HG03442 (cell line): ENCODE measurements at regions not wholly inside any gene's neighbourhood (a gene's known extent, or its start where the extent isn't known, plus 50 kb on each side); places are given as distances from the start of the nearest gene placed in this dataset.

Source experiments
- ATAC-seq: cut with Tn5 transposase; IDR thresholded peaks from one replicate; pipeline ENCODE4 v1.9.1; 2021; ENCODE audit warnings: mild to moderate bottlenecking, moderate library complexity; ENCODE audit not compliant: unreplicated experiment

DNA sequence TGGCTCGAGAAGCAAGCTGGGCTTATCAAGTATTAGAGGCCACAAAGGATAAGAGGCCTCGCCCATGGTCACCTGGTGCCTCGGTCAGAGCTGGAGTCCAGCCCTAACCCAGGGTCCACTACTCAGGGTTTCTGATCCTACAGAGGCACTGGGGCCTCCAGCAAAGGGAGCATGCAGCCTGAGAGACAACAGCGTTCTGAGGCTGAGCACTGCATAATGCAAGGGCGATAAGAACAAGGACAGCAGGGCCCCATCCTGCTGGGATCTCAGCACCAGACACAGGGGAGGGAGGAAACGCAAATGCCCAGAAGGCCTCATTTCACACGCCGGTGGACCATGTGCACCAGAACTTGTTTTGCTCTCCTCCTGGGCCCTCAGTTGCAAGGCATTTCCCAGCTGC is 63.0 kb downstream of the C5orf15 start:
- ATAC-seq: no peak

DNA sequence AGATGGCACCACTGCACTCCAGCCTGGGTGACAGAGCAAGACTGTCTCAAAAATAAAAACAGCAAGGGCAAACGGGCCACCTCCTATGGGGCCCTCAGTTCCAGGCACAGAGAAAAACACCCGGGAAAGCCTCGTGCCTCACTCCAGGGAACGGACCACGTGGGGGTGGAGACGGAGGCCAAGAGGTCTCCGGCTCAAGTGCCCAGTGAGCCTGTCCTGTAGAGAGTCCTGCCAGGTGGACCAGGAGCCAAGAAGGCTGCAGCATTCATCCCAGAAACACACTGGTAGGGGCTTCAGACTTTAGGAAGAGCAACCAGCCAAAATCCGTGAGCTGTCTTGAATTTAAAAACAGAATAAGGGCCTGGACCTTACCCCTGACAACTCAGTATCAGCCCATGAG is 63.8 kb downstream of the C5orf15 start:
- ATAC-seq: no peak

DNA sequence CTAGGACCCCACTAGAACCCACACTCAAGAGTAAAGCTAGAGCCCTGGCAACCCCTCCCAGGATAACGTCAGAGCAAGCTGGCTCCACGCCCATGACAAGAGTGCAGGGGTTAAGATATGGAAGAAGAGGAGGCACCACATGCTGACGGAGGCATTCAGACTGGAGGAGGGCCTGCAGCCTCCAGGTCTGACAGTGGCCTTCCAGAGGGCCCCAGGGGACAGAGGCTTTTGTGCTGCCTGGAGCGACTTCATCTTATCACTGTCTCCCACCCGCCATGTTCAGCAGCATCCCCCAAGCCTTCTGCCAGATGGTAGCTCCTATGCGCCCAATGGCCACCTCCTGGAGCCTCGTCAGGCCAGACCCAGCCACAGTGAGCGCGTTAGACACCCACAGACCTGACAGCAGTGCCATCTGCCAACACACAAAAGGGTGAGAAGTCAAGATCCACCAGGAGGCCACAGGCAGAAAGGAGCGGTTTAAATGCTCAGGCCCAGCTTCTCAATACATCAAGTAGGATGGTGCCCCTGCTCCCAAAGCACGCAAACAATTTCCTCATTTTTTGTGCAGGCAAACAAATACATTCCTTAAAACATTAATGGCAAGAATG is 65.8 kb downstream of the C5orf15 start:
- no peak for ATAC-seq

DNA sequence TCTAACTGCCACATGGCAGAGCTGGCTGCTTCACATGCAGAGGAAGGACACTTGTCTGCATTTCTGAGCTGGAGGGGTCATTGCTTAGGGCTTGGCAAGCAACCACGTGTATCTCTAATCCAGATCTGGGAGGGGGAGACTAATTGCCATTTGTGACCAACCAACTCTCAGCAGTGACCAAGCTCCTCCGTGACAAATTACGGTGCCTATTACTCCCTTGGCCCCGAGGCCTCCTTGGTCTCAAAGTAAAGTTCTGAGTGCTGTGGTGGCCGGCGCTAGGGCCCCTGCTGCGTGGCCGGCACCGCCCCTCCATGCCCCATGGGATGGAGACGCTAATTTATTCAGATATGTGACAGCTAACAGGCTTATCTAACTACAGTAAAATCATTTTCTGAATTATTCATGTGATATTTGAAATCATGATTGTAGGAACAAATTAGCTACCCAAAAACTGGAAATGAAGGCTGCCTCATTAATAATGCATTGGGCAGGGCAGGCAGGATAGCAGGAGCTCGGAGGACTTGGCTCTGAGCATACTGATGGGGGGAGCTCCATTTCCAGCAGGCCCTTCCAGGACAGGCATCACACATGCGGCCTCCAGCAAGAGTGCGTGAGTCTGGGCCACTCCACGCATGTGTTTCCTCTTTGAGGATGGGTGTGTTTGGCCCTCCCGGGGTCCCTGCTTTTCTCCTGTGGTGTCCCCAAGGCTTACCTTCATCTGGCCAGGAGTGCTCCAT is 67.7 kb downstream of the C5orf15 start:
- no peak for ATAC-seq

DNA sequence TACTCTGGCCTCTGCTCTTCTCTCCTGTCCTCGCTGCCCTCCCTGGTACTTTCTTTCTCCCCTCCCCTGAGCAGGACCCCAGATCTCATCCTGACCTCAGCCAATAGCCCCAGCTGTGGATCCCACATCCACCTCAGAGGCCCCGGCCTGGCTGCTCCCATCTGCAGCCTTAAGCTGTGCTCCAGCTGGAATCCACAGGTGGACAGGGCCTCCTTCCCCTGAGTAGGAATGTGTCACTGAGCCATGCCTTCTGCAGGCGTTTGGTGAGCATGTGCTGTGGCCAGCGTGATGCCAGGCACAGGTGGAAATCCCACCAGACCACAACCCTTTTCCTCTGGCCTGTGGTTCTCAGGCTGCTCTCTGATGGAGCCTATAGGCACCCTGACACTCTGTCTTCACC is 68.9 kb downstream of the C5orf15 start:
- no peak for ATAC-seq

DNA sequence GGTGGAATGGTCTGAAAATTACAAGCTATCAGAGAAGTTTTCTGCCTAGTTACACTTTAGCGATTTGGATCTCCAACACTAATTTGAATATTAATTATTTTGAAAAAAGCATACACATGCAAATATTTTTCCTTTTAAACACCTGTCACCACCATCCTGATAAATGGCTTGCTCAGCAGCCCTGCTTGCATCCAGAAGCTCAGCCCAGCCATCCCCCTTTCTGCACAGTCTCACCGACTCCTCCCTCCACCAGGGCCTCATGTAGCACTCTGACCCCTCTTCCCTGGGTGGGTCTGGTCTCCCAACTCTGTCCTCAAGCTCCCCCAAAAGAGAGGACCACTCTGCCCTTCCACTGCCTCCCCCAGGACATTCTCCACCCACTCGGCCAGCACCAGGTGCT is 70.0 kb downstream of the C5orf15 start:
- no peak for ATAC-seq

DNA sequence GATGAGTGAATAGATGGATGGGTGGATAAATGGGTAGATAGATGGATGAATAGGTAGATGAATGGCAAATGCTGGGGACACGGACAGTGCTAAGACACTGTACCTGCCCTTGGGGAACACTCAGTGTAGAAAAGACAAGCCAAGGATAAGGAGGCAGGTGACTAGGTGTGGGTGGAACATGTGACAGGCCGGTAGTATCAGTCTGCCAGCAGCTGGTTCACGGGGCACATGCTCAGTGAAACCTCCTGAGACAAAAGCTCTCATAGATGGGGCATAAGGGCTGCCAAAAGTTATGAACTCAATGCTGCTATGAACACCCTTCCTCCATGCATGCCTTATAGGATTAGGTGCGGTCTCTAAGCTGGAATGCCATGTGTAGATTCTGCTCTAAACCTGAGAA is 71.0 kb downstream of the C5orf15 start:
- no peak for ATAC-seq

DNA sequence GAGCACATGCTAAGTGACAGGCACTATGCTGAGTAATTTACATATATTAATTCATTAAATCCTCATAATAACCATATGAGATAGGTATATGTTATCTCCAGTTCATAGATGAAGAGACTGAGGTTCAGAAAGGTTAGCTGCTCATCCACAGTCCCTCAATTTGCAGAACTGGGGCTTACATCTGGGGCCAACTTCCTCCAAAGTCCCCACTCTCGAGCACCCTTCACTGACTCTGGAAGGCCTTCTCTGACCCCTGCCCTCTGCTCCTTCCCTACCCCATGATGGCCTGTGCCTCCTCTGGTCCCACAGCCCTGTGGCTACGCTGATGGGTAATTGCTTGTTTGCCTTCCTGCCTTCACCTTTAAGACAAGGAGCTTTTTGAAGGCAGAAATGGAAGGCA is 71.6 kb downstream of the C5orf15 start:
- ATAC-seq: no peak

DNA sequence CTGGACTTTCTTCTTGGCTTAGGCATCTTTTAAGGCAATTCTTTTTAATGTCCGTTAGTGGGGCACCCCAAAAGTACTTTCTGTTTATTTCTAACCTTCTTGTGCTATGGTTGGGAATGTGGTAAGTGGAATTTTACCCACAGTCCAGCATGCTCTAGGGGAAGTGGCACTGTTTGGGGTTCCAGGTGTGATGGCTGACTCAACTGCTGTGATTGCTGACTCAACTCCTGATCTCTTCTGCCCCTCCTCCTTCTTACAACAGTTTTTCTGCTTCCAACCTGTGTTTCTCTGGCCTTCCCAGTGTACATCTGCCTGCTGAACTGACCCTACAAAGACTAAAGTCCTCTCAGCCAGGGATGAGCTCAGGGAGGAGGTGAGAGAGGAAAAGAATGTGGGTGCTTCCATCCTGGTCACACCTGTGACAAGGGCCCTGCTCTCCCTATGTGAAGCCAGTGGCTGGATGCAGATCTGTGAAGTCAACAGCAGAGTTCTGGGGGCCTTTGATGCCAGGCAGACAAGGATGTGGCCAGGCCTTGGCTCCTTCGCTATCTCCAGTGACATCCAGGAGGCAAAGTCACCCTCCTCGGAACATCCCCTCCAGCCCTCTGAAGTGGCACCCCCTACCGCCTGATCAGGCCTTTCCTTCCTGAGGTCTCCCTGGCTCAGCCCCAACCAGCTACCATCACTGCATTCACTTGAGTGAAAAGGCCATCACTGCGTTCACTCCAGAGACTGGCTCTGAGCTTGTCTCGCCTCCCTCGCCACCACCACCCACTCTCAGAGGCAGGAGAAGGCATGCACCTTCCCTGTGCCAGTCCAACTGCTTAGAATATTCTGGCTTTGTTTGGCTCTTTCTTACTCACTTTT is 72.2 kb downstream of the C5orf15 start:
- ATAC-seq: no peak

DNA sequence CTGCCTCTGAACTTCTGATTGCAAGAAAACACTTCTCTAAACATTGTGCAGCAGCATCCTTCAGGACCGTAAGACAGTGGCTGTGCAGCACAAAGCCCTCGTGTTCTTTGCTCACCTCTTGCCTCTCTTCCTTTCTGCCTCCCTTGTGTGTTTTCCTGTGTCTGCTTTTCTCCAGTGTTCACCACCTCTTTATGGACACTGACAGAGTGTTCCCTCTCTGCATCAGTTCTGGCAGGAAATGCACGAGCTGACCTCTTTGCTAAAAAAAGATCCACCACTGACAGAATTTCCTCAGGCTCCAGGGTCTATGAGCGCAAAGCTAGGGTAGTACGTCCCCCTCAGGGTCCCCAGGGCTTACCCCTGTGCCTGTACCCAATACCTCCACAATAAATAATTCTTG is 74.3 kb downstream of the C5orf15 start:
- no peak for ATAC-seq

DNA sequence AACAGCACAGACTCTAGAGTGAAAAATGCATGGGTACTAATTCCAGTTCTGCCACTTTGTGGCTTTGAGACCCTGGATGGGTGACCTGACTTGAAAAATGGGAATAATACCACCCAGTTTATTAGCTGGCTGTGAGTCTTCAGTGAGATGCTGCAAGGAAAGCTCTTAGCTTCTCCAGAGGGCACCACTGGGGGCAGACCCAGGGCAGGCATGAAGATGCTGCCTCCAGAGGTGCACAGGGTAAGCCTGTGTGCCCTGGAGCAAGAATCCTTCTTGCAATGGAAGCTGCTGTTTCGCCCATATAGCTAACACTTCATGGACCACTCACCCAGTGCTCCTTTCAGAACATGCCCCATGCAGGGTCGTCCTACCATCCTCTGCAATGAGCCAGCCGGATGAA is 75.7 kb downstream of the C5orf15 start:
- no peak for ATAC-seq

DNA sequence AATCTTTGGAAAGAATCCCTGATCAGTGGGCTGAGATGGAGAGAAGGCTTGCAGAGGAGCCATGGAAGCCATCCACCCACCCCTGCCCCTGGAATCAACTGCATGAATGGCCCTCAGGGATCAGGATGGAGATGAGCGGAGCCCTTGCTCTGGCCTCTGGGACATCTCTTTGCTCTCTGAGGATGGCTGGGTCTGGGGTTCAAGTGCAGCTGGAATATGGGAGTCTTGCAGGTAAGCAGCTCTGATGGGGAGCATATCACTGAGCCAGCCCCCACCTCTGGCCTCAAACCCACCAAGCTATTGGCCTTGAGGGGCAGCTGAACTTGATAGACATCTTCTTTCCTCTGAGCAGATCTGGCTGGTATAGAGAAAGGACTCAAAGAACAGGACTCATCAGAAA is 76.1 kb downstream of the C5orf15 start:
- ATAC-seq: no peak

DNA sequence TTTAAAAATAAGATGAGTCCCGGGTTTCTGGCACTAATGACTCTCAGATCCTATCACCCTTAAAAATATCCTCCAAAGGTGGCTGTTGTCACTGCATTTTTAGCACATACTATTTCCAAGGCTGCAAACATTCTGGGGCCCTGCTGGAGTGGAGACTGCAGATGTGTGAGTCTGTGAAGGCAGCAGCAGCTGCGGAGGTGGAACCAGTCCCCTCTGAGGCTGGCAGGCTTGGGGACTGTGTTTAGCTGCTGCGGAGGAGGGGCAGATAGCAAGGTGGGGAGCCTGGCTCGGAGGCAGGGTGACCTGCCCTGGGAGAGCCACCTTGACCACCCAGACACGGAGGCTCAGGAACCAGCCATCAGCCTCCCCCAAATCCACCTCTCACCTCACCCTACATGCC is 77.0 kb downstream of the C5orf15 start:
- ATAC-seq: no peak

DNA sequence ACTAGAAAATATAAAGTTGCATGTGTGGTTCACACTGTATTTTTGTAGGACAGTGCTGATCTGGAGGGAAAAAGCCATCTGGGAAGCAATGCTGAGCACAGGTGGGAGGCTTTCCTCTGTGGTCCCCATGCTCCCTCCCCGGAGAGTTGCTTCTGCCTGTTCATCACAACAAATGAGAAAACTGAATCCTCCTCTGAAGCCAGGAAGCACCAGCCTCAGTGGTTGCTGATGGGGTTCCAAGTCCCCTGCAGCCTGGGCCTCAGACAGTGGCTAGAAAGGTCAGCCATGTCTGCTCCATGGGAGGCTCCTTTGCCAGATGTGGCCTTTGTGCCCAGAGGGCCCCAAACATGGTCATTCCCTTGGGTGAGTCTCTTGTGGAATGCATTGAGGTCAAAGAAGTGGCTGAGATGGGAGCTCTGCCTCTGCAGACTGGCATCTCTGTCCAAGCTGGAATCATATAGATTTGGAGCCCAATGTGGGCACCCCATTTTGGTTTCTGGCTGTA is 77.6 kb downstream of the C5orf15 start:
- no peak for ATAC-seq

DNA sequence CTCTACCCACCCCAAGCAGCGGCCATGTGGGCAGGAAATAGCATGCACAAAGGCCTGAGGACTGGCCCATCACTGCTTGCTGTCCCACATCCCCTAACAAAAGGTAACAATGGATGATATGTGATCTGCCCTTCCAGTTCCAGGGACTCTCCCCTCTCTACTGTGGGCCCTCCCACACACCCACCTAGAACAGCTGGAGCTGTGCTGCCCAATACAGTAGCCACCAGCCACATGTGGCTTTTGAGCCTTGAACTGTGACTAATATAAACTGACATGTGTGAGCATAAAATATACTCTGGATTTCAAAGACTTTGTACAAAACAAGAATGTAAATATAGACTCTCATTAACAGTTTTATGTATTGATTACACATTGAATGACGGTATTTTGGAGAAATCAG is 78.1 kb downstream of the C5orf15 start:
- no peak for ATAC-seq

DNA sequence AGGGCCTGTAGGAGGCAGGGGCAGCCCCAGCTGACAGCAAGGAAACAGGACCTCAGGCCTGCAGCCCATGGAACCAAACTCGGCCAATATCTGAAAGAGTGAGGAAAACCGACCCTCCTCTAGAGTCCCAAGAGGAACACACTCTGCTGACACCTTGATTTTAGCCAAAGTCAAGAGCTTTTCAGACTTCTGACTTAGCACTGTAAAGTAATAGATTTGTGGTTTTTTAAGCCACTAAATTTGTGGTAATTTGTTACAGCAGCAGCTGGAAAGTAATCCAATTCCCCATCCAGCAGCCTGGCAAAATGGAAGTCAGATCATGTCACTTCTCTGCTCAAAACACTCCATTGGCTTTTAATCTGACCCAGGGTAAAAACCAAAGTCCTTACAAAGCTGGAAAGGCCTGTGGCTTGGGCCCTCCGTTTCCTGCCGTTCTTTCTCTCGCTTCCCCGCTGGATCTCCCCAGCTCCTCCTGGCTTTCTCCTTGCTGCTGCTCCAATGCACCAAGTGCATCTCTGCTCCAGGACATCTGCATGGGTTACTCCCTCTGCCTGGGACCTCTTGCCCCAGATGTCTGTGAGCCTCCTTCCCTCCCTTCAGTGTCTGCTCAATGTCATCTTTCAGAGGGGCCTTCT is 79.0 kb downstream of the C5orf15 start:
- no peak for ATAC-seq

DNA sequence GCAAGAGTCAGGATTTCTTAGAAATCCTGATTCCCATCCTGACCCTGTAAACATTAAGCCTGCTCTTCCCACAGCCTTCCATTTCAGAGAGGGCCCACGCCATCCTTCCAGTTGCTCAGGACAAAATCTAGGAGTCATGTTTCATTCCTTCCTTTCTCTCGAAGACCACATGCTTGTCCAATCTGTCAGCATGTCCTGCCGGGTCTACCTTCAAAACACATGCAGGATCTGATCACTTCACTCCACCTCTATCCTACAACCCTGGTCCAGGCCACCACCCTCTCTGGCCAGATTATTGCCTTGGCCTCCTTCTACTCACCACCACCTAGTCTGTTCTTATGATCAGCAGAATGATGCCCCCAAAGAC is 79.8 kb downstream of the C5orf15 start:
- ATAC-seq: no peak

DNA sequence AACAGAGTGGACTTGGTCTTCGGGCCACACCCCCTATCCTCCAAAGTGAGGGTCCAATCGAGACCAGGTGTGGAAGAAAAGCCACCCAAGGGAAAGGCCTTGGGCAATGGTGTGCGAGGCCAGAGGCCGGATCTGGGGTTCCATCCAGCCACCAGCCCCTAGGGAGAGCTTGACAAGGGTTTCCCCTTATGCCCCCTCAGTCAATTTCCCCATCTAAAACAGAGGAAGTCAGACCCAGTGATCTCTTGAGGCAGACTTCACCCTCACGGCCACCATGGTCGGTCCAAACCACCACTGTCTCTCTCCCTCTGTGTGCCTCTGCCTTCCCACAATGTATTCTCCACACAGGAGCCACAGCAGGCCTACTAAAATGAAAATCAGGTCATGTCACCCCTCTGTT is 82.9 kb downstream of the C5orf15 start:
- ATAC-seq: no peak

DNA sequence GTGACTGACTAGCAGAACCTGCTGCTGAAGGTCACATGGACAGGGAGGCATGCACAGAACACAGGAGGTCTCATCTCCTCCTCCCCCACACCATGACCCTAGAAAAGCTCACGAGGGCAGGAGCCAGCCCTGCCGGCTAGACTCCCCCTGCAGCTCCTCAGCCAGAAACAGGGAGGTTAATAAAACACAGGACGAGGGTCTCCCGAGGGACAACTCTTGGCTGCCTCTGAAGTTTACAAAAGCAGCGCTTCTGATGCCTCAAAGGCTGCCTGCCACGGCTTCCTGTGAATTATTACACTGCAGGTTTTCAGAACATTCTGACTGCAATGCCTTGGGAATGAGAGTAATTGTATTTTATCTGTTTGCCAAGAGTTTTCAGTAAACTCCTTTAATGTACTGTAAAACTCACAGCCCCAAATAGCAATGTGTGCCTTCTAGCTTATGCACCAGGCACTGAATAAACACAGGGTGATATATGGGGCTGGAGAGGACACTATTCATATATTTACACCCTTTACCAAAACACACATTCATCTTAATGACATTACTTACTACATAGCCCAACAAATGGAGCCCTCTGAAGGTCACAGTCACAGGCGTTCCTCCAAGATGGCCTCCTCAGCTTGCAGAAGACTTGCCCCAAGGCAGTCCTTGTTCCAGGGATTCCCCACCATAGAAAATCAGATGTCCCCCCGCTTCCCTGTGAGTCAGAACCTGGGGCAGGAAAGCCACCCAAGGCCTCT is 83.7 kb downstream of the C5orf15 start:
- no peak for ATAC-seq

DNA sequence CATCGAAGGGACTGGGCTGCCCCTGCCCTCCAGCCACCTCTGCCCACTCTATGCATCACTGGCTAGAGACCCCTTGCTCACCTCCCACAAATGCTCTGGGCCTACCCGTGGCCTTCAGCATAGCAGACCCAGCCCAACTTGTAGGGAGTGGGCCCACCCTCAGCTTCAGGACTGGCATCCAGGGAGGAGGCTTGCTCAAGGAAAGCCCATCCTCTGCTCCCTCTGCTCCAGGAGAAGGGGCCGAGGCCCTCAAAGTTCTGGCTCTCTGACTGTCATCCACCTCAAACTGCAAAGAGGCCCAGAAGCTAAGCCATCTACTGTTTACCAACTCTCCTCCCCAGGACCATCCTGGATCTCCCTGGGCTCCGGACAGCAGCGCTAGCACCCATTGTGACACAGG is 84.5 kb downstream of the C5orf15 start:
- no peak for ATAC-seq

DNA sequence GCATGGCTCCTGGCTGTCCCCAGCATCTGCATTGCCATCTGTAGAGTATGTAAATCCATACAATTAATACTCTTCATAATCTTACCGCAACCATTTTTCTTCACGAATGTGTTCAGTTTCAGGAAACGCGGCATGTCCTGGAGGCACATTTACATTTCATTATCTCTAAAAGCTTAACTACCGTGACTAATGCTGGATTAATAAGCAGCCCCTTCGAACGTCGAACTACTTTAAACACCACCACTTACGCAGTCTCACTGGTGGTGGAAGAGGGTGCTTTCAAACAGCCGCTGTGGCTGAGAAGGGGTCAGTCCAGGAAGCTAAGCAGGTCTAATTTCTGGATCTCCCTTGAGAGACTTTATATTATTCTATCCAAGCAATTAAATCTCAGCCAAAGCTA is 85.6 kb downstream of the C5orf15 start:
- ATAC-seq: no peak
